Neural cell (in vitro differentiated cells): ENCODE measurements at regions not wholly inside any gene's neighbourhood (a gene's known extent, or its start where the extent isn't known, plus 50 kb on each side); places are given as distances from the start of the nearest gene placed in this dataset.

ENCODE experiments used
- CTCF ChIP-seq: fragments of 450-650 bp; IDR thresholded peaks from 2 replicates; pipeline ENCODE4 v1.5.1; 2014; ENCODE audit warnings: antibody characterized with exemption, mild to moderate bottlenecking, moderate library complexity; ENCODE audit not compliant: poor library complexity, severe bottlenecking
- EP300 ChIP-seq: fragments of 450-650 bp; conservative IDR thresholded peaks from 2 replicates; pipeline ENCODE4 v1.6.1; 2014; ENCODE audit warnings: antibody characterized with exemption, mild to moderate bottlenecking, moderate library complexity; ENCODE audit not compliant: poor library complexity, severe bottlenecking
- MXI1 ChIP-seq: fragments of 450-650 bp; conservative IDR thresholded peaks from 2 replicates; pipeline ENCODE4 v1.6.1; 2014; ENCODE audit warnings: antibody characterized with exemption, mild to moderate bottlenecking; ENCODE audit not compliant: poor library complexity, severe bottlenecking
- POLR2AphosphoS5 ChIP-seq: IDR thresholded peaks from 2 replicates; pipeline ENCODE4 v1.6.1; 2012

- no peak for TF ChIP-seq POLR2AphosphoS5
- no peak for TF ChIP-seq MXI1
- no peak for TF ChIP-seq CTCF
- no peak for TF ChIP-seq EP300
Observed at GRCh38 chr13:38462605-38463004, 113.0 kb downstream of the UFM1 start.
